ENCODE measurements at regions not wholly inside any gene's neighbourhood (a gene's known extent, or its start where the extent isn't known, plus 50 kb on each side); places are given as distances from the start of the nearest gene placed in this dataset.
"Not testable (repeated sequence)": the region's sequence is repeated elsewhere in the genome, so short reads cannot be mapped to it uniquely, and the experiment has no call there.

DNA sequence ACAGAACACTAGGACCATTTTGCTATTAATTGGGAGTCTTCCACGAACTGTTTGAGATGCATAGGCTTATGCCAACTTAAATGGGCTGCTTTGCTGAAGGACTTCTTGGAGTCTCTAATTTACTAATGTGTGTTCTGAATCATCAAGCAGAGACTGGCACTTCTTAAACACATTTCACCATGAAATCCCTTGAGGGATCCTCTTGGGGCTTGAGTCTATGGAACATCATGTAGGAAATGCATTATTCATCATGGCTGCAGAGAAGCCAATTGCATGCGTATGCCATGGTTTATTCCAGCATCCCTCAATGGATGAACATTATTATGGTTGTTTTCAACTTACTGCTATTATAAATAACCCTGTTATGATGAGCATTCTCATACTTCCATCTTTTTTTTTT is 73.4 kb downstream of the FGD2 start:
- no peak for DNase-seq

DNA sequence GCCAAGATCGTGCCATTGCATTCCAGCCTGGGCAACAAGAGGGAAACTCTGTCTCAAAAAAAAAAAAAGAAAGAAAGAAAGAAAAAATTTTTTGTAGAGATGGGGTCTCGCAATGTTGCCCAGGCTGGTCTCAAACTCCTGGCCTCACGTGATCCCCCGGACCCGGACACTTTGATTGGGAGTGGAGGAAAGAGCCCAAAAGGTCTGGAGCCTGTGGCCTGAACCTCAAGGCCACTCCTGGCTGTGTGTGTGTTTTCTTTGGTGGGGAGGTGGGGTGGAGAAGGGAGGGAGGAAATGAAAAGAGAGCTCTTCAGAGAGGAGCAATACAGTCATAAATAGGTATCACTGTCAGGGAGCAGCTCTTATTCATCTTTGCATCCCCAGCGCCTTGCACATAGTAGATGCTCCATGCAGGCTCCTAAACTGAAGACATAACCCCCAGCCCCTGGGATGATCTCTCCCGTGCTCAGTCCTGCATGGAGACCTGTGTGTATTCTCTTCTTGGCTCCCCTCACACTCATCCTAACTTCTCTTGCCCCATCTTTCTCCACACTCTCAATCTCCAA is 75.7 kb downstream of the FGD2 start:
- DNase-seq, result no peak

DNA sequence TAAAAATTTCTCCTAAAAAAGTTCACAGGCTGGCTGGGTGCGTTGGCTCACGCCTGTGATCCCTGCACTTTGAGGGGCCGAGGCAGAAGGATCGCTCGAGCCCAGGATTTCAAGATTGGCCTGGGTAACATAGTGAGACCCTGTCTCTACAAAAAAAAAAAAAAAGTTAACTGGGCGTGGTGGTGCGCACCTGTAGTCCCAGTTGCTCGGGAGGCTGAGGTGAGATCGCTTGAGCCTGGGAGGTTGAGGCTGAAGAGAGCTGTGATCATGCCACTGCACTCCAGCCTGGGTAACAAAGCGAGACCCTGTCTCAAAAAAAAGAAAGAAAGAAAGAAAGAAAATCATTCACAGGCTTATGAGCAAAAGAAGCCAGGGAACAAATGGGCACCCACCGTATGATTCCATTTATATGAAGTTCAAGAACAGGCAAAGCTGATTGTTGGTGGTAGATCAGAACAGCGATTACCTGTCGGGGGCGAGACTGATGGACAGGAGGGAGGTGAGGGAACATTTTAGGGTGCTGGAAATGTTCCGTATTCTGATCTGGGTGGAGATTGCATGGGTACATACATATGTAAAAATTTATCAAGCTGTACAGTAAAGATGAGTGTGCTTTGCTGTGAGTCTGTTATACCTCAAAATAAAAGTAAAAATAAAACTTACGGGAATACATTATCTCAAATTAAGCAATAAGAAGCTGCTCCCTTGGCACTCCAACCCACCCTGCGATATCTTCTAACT is 77.1 kb downstream of the FGD2 start:
- no peak for DNase-seq

DNA sequence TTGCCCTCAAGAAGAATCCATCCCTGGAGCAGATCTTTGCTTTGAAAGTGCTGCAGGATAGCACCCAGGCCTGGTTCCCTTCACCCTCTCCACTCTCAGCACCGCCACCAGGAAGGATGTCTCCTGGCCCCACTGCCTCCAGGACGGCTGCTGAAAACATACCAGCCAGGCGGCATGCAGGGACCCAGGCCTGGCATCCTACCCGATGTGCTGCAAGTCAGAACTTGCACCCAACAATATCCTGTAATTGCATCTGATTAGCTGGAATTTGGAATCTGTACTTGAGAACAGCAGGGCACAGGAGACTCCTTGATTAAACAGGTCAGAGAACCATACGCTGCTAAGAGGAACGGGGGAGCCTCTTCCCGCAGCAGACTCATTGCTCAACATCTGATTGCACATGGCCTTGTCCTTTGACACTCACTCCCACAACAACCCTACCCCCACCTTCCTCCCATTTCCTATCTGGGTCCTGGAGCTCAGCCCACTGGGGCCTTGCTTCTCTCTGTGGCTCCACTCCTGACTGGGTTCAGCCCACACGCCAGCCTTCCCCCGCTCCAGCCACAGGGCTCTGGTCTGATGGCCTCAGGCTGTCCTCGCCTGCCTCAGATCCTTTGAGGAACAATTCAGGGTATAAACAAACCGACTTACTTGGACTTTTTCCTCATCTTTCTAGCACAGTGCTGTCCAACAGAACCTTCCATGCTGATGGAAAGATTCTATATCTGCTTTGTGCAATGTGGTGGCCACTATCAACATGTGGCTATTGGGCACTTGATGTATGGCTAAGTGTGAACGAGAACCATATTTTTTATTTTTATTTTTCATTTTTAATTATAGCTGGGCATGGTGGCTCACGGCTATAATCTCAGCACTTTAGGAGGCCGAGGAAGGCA is 78.0 kb downstream of the FGD2 start:
- DNase-seq, result peak; percentile 51

DNA sequence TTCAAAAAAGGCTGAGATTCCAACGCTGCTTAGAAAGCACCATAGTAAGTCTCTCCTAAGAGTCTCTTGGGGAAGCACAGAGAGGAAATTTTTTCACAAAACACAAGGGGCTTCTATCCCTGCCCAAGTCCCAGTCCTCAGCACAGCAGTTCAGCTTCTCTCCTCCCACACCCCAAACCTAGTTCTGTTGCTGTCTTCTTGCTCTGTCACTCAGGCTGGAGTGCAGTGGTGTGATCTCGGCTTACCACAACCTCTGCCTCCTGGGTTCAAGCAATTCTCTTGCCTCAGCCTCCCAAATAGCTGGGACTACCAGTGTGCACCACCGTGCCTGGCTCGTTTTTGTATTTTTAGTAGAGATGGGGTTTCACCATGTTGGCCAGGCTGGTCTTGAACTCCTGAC is 79.2 kb downstream of the FGD2 start:
- not testable (repeated sequence) for DNase-seq

DNA sequence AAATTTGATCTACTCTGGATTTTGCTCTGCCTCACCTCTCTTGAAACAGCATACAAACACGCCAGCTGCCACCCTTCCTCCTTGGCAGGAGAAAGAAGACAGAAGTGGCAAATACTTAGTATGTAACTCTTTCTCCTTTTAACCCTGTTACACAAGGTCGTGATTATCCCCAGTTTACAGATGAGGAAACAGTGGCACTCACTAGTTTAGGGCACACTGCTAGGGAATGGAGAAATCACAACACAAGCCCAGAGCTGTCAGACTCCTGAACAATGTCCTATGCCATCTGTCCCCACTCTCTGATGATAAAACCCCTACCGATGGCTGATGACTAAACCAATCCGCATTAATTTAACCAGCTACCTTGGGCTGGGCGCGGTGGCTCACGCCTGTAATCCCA is 79.7 kb downstream of the FGD2 start:
- no peak for DNase-seq

DNA sequence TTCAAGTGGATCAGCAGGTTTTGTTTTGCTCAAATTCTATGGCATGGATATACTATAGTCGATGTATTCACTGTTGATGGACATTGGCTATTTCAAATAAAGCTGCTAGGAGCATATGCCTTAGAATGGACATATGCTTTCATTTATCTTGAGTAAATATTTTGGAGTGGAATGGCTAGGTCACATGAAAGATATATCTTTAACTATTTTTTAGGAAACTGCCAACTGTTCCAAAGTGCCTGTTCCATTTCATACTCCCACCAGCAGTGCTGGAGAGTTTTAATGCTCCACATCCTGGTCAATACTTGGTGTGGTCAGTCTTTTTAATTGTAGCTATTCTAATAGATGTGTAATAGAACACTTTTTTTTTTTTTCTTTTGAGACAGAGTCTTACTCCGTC is 81.1 kb upstream of the PIM1 start:
- no peak for DNase-seq

DNA sequence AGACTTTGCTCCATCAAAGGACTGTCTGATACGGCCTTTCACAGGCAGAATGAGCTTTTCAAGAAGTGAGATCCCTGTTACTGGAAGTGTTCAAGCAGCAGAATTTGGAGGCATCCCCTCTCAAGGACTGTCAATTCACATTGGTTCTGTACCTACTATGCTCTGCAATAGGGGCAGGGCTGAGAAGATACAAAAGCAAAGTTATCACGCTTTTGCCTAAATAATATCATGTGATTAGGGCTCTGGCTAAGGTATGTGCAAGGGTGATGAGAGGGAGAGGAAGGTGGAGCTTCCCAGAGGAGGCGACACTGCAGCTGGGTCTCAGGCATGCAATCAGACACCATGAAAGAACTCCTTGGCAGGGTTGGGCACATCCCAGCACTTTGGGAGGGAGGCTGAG is 80.2 kb upstream of the PIM1 start:
- no peak for DNase-seq

DNA sequence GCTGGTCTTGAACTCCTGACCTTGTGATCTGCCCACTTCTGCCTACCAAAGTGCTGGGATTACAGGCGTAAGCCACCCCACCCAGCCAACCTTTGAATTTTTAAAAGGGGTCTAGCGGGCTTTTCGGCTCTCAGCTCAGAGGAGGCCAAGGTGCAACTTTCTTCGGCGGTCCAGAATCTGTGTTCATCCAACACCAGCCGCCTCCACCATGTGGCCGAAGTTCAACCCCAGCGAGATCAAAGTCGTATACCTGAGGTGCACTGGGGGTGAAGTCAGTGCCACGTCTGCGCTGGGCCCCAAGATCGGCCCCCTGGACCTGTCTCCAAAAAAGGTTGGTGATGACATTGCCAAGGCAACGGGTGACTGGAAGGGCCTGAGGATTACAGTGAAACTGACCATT is 78.8 kb upstream of the PIM1 start:
- DNase-seq, result not testable (repeated sequence)

DNA sequence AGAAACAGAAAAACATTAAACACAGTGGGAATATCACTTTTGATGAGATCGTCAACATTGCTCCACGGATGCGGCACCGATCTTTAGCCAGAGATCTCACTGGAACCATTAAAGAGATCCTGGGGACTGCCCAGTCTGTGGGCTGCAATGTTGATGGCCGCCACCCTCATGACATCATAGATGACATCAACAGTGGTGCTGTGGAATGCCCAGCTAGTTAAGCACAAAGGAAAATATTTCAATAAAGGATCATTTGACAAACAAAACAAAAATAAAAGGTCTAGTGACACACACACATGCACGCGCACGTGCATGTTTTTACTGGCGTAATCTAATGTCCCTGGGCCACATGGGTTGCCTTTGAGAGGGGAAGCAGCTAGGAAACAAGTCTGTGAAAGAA is 78.4 kb upstream of the PIM1 start:
- DNase-seq, result not testable (repeated sequence)

DNA sequence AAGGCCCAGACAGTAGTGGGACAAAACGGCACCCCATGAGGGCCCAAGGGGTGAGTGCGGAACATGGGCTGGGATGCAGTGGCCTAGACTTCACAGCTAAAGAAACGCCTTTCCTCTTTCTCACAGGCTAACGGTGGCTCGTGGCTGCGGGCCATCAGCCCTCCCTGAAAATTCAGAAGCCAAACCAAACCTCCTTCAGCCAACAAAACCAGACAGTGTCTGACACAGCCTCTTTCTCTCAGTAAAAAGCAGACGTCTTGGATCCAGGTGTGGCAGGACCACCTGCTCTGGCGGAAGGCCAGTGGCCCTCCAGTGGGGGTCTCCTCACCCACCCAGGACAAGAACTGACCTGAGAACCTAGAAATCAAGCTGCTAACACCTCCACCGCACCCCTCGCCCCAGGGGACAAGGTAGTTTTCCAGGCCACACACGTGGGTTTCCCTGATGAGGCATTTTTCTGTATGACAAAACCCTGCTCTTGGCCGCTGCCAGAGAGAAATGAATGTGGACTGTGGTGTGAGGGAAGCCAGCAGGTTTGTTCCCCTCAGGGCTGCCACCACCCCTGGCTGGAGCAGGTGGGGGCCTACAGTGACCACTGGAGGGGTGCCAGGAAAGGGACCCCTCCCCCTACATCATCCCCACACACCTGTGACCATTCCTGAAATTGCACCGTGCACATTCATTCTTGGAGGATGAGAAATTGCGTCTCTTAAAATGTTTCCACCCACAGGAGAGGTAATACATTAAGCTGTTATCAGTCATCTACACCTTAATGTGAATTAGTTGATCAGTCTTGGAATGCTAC is 76.8 kb upstream of the PIM1 start:
- DNase-seq, result peak; percentile 51

DNA sequence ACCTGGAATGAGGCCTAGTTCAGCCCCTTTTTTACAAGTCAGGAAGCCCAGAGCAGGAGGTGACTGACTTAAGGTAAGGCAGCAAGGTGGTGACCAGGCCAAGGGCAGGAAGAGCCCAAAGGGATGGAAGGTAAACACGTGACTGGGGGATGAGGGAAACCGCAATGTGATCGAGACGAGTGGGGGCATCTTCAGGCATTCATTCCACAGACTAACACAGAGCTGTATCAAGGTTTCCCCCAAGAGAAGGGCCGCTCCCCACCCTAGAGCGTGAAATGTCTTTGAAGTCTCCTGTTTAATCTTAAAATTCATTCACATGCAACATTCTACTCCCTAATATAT is 76.3 kb upstream of the PIM1 start:
- DNase-seq, result no peak

DNA sequence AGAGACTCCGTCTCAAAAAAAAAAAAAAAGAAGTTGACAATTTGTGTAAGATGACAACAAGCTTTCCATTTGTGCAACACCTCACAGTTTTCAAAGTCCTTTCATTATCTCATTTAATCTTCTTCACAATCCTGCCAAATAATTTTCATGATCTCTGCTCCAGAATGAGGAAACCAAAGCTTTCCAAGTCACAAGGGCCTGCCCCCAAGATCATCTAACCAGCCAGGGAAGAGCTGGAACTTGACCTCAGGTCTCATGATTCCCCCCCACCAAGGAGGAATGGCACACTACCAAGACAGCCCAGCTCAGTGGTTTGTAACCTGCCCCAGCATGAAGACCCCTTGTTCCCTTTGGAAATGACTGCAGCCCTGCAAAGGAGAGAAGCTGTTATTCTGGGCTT is 74.0 kb upstream of the PIM1 start:
- no peak for DNase-seq

DNA sequence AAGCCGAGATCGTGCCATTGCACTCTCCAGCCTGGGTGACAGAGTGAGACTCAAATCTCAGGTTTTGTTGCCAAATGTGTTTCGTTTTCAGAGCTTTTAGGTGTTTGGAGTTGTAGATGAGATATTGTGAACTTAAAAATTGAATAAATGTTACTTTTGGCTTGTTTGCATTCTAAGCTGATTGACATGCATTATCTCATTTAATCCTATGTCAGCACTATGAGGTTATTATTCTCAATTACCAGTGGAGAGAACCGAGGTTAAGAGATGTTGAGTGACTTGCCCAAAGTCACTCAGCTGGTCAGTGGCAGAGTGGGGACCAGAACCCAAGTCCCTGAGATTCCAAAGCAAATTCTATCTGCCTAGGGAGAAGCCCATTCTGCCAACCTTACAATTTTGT is 72.6 kb upstream of the PIM1 start:
- no peak for DNase-seq

DNA sequence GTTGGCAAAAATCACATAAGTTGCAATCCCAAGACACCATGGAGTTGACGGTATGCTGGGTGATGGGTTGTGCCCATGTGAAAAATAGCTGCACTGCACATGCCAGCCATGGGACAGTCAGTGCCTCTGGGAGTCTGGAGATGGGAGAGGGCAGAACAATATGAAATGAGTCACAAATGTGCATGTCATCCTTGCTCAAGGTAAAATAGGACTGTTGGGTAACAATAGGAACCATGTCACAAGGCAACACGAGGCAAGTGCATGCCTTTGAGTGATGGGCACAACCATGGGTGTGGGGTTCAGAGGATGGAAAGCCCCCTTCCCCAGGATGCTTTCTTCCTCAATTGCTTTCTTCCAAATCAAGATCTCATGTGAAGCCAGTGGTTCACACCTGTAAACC is 70.5 kb upstream of the PIM1 start:
- DNase-seq, result no peak

DNA sequence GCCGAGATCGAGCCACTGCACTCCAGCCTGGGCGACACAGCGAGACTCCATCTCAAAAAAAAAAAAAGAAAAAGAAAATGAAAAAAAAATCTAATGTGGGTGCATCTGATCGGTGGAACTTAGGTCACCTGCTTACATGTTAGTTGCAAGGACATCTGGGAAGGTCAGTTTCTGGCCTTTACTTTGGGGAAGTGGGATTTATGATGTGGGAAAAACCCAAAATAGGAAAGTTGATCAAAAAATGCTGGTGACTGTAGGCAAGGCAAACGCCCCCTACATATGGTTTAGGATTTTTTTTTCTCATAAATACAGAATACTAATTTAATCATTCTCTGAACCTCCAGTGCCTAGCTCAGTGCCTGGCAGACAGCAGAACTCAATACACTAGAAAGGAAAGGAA is 69.2 kb upstream of the PIM1 start:
- no peak for DNase-seq

DNA sequence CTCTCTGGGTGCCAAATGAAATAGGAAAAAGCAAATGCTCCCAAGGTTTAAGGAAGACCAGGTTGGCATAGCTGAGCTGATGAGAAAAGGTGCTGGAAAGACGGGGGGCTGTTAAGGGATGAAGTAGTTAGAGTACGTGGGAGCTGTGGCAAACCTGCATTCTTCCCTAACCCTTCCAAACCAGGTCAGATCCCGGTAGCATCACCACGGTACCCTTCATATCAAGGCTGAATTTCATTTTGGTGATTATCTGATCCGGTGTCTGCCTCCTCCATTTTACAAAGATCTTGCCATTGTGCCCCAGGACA is 68.0 kb upstream of the PIM1 start:
- no peak for DNase-seq

DNA sequence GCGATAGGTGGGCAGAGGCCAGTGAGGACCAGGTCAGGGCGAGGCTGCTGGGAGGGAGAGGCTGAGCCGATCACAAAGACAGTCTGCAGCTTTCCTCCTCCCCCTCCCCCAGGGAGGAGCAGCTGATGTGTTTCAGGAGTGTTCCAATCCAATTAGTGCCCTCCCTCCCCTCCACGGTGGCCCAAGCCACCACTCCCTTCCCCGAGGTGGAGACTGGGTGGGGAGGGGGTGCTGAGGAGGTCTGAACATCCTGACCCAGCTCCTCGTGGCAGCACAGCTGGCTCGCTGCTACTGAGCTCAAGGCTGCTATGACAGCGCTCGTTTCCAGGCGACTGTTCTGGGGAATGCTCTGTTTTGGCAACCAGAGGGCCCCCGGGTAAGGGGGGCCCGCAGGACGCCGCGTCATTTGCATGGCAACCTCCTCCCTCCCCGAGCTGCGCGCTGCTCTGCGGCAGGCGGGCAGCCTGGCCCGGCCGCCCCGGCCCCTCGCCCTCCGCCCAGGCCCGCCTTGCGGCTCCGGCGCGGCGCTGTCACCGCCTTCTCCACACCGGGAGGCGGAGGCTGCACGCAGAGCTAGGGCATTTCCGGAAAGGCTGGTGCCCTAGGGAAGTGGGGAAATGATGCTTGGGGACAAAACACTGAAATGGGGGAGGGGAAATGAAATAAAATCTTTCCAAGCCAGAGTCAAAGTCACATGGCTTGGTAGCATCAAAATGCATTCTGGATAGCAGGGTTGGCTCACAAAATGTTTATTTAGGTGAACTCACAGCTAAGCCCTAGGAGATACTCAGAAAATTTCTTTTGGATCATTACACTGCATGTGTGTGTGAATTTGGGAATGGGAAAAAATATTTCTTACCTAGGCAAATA is 67.4 kb upstream of the PIM1 start:
- DNase-seq, result peak; percentile 95

DNA sequence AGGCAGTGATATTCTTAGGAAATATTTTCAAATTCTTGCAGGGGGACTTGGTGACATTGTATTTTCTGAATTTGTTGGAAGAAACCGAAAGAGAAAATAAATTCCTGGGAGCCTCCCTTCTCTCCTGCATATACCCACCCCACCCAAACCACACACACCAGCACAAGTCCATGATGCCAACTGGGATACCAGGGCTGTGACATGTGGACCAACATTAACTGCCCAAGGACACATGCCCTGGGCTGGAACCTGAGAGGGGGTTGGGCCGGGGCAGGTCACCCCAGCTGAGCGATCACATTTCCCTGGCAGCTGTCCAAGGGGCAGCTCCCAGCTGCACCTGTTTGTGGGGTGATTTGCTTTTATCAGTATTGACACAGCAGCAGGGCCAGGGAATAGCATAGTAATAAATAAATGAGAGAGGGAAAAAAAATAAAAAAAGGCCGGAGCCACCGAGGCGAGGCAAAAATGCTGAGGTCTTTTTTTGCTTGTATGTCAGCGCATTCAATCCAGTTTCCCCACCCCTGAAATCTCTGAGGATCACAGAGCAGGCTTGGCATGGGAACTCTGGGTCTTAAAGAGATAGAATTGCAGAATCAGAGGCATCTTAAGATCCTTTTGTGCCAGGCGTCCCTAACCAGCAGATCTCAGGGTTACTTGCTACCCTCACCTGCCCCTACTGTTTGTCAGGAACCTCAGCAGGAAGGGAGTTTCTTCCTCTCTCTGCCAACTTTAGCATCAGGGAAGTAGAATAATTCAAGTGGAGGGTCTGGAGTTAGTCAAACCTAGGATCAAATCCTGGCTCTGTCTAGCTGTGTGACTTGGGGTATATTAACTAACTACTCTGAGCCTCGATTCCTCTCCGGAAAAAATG is 66.5 kb upstream of the PIM1 start:
- peak; percentile 86 for DNase-seq

DNA sequence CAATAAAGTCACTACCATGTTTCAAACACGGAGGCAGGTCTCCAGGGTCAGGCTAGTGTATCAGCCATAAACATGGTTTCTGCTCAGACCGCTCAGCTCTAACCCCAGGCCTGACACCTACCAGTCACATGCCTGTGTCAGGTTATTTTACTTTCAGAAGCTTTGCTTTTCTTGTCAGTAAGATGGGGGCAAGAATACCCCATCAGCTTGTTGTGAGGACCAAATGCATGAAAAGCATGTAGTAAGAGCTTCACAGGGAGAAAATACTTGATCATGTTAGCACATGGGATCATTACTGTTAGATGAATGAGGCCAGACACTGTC is 65.2 kb upstream of the PIM1 start:
- DNase-seq, result no peak
